ENCODE measurements at regions not wholly inside any gene's neighbourhood (a gene's known extent, or its start where the extent isn't known, plus 50 kb on each side); places are given as distances from the start of the nearest gene placed in this dataset.

DNA sequence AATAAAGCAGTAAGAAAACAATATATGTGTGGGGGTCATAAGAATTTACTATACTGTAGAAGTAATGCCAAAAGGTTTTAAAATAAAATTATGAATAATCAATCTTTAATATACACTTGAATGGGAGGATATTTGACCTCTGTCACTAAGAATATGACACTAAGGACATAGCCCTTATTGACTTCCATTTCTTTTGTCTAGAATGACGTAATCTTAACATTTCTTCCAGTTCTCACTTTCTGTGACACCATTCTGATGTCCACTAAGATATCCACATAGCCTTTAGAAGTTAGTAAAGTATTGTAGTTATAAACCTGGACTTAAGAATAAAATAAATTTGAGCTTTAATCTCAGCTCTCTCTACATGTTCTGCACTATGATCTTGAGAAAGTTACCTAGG, 1050.7 kb downstream of the TLE4 start:
- DNase-seq (ENCODE audit: low read depth), result no peak

DNA sequence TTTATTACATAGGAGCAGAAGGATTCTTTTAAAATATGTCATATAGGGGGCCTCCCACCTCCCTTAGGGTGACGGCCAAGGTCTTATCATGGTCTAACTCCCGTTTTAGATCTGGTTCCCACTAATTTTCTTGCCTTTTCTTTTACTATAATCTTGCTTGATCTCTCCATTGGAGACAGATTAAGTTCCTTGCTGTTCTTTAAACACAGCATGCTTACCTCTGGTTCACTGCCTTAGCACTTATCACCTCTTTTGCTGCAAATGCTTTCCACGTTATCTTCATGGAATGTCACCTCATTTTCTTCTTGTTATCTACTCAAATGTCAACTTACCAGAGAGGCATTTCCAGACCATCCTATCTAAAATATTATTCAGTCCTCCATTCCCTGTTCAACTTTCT, 1047.6 kb downstream of the TLE4 start:
- no peak for DNase-seq (ENCODE audit: low read depth)

DNA sequence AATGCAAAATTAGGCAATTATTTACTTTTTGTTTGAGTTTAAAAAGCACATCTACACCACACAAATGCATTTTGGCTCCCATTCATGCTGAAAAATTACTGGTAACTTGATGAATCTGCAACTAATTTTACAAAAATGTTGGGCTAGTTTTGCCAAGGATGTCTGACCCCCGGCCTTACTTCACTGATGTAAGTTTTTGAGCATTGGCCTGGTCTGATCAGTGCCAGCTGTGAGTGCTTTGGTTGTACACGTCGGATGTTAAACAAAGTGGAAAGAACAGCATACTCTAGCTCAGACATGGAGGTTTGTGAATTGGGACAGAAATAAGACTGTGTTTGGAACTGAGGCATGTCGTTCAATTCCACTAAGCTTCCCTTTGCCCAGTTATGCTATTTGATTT, 1044.2 kb downstream of the TLE4 start:
- DNase-seq (ENCODE audit: low read depth), result no peak

GRCh38 chr9:80605793-80606192, 1034.0 kb downstream of the TLE4 start:
- DNase-seq (ENCODE audit: low read depth), result no peak

- no peak for DNase-seq (ENCODE audit: low read depth)
These were observed 1033.4 kb downstream of the TLE4 start for GRCh38 chr9:80605129-80605528.

- no peak for DNase-seq (ENCODE audit: low read depth)
These were observed 1030.5 kb downstream of the TLE4 start for GRCh38 chr9:80602291-80602690.

GRCh38 chr9:80596579-80596978, 1024.8 kb downstream of the TLE4 start:
- DNase-seq (ENCODE audit: low read depth), result no peak

- no peak for DNase-seq (ENCODE audit: low read depth)
These were observed 1023.4 kb downstream of the TLE4 start for GRCh38 chr9:80595192-80595591.

- no peak for DNase-seq (ENCODE audit: low read depth)
These were observed 1020.6 kb downstream of the TLE4 start for GRCh38 chr9:80592413-80592812.

DNA sequence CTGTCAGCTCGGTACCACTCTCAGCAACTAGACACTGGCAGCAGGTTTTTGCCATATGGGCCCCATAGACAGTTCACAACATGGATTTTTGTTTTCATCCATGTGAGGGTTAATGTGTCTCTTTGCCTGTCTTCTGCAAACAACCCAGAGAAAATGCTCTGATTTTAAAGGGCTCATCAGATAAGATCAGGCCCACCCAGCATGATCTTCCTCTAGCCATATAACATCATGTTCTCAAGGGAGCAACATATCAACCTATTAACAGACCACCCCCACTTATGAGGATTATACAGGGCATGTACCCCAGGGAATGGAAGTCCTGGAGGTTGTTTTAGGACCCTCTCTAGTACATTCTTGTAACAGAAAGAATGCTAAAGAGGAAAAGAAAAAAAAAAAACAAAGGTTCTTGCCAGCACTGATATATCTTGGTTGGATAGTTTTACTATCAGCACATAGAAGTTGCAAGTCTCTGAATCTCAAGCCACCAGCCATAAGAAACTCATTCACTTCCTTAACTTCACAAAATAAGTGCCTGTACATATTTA, 1015.1 kb downstream of the TLE4 start:
- no peak for DNase-seq (ENCODE audit: low read depth)

DNA sequence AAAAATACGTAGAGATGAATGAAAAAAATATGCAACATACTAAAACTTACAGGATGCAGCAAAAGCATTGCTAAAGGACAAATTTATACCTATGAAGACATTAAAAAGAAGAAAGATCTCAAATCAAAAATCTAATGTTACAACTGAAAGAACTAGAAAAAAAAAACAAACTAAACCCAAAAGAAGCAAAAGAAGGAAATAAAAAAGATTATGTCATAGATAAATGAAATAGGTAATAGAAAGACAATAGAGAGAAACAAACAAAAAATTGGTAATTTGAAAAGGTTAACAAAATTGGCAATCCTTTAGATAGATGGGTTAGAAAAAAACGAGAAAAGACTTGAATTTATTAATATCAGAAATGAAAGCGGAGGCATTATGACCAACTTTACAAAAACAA, 1000.2 kb downstream of the TLE4 start:
- no peak for DNase-seq (ENCODE audit: low read depth)

GRCh38 chr9:80569236-80569635, 997.5 kb downstream of the TLE4 start:
- DNase-seq (ENCODE audit: low read depth), result no peak

DNA sequence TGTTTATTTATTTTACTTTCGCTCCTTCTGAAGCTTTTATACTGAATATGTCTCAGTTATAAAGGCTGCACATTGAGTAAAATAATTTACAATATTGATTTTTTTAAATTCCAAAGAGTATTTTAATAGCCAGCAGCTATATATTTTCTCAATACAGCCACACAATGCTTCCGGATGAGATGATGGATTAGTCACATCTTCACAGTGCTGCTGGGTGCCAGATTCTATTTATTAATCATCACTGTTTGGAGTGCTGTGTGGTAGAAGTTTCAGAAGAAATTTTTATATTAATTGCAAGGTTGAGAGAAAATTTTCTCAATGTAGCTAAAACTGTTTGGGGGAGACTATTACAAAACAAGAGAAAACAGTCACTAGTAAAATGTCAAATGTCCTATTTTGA, 989.8 kb downstream of the TLE4 start:
- no peak for DNase-seq (ENCODE audit: low read depth)

DNA sequence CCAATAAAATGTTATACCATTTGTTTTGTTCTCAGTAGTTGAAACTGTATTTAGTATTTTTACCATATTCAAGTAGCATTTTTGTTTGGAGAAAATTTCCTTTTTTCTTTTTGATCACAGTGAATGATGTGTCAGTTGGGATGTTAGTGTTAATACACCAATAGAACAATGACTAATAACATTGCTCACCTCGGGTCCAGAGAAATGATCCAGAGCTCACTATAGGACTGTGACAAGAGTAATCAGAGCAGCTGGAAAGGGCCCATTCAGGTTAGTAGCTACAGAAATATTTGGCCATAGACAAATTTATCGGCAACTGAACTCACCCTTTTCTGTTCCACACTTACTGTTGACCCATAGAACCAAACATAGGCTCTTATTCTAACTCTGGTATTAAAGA, 989.2 kb downstream of the TLE4 start:
- no peak for DNase-seq (ENCODE audit: low read depth)

- DNase-seq (ENCODE audit: low read depth), result no peak
These were observed 985.5 kb downstream of the TLE4 start for GRCh38 chr9:80557256-80557655.

GRCh38 chr9:80556631-80557030, 984.9 kb downstream of the TLE4 start:
- DNase-seq (ENCODE audit: low read depth), result no peak

DNA sequence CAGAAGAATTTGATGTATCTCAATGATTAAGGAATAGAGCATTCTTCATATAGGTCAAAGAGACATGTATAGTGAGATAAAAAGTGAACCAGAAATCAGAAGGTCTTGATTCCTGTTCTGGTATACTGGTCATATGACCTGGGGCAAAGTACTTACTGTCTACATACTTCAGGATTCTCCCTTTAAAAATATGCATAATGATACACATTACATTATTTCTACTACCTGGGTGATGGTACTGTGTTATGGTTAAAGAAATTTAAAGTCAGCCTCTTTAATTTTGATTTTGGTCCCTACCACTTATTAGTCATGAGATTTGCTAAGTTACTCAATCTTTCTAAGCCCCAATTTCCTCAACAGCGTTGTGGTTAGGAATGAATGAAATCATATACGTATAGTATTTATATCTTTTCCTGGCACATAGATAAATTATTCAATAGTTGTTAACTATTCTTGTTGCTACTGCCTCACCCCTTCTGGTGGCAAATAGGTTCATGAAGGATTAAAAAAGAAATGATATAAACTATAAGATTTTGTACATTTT, 984.1 kb downstream of the TLE4 start:
- DNase-seq (ENCODE audit: low read depth), result no peak

GRCh38 chr9:80554856-80555255, 983.1 kb downstream of the TLE4 start:
- DNase-seq (ENCODE audit: low read depth), result no peak

DNA sequence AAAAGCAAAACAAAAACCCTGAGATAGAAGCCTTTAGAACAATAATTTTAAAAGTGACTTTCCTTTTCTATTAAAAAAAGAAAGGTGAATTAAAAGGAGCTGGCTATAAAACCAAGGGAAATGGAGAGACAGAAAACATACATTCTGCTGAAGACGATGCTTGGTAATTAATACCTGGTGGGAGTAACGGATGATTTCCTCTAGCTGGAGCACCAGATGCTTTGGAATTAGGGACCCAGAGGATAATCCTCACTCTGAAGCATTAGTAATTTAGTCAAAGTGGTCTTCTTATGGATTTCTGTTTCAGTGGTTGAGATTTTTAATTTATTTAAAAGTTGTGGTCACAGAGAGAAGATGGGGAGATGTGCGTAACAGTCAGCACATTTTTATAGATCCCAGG, 982.5 kb downstream of the TLE4 start:
- no peak for DNase-seq (ENCODE audit: low read depth)

- DNase-seq (ENCODE audit: low read depth), result no peak
These were observed 981.2 kb downstream of the TLE4 start for GRCh38 chr9:80552931-80553330.

DNA sequence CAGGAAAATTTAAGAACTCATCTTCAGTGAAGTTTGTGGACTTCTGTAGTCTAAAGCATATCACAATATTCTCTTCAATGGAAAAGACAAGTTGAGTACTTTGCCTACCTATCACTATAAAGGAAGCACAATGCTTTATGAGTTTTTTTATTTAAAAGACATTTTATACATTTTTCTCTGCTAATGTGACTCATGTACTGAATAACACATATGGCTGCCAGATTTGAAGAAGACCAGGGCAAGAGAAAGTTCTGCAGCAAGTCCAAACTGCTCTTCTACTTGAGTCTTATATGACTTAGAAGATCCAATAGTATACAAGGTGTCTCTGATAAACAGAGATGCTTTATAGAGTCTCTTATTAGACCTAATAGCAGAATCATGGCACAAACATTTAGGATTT, 978.4 kb downstream of the TLE4 start:
- no peak for DNase-seq (ENCODE audit: low read depth)

GRCh38 chr9:80547613-80548012, 975.8 kb downstream of the TLE4 start:
- no peak for DNase-seq (ENCODE audit: low read depth)

DNA sequence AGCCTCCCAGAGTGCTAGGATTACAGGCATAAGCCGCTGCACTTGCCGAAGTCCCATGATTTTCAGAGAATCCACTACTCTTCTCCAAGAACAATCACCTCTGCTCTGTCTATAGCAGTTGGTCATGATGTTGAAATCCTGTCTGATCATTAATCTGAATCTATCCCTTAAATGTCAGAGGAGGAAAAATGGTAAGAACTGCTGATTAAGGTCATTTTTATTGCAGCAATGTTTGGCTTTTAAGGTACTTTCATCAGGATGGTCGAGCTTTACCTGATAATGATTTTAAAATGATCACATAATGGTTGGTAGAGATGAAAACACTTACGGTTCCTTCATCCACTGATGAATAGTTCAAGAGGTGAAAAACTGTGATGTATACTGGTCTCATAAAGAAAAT, 968.6 kb downstream of the TLE4 start:
- DNase-seq (ENCODE audit: low read depth), result no peak

- no peak for DNase-seq (ENCODE audit: low read depth)
These were observed 967.2 kb downstream of the TLE4 start for GRCh38 chr9:80538976-80539375.

GRCh38 chr9:80522465-80522864, 950.7 kb downstream of the TLE4 start:
- no peak for DNase-seq (ENCODE audit: low read depth)

Data from activated gamma-delta T cell treated with anti-CD3 and anti-CD28 coated beads, Interleukin-2, amount 50 U/mL, for 16 hours (primary cell).